GM13977 (cell line): ENCODE measurements at regions not wholly inside any gene's neighbourhood (a gene's known extent, or its start where the extent isn't known, plus 50 kb on each side); places are given as distances from the start of the nearest gene placed in this dataset.

Experiments
- DNase-seq: peaks from one replicate; pipeline ENCODE4 v3.0.0; 2012; ENCODE audit warnings: low spot score
- in situ Hi-C: fragments of 300-500 bp; cut with MboI; formaldehyde crosslinking; loops from one replicate; pipeline ENCODE4 v1.12.0; 2022; ENCODE audit warnings: low sequenced_read_pairs, low pct_unique_long_range_greater_than_20kb, mixed read lengths, inconsistent platforms; ENCODE audit not compliant: unreplicated experiment
- TF ChIP-seq, protein P1 (sequence below): IDR thresholded peaks from 2 replicates; pipeline ENCODE4 v1.5.1; 2012; ENCODE audit warnings: mild to moderate bottlenecking, control low read depth; ENCODE audit not compliant: insufficient read depth; ENCODE audit errors: extremely low read depth, missing control alignments

DNA sequence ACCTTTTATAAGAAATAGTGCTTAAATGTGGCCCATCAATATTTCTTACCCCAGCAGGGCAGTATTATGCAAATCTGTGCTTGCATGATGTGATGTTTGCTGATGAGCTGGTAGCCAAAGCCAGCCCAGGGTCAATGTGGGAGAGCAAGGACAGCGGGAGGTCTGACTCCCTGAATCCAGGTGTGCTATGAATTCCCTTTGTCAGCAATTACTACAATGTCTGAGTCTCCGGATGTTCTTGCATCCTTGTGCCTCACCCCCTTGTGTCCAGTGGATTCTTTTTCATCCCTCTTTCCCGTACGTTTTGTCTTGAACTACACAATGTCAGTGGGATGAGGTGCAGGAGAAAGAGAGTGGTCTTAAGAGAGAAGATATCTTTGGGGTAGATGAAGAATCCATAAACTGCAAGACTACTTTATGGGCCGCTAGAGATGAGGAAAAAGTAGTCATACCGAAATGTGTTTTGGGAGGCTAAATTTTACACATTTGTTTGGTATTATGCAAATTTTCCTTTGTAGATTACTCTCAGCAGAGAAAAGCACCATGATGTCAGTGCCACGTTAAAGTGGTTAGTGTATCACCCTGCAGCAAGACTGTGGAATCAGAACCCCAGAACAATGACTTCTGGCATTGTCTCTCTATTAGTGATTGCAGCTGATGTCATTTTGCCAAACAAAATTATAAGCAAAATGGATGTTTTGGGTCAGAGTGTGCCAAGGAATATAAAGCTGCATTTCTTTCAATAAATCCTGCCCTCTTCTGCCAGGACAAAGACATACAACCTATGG is 53.5 kb upstream of the TSHZ3 start:
- in situ Hi-C loops = no loop called here
- DNase-seq = no peak
- TF ChIP-seq, protein P1, sequence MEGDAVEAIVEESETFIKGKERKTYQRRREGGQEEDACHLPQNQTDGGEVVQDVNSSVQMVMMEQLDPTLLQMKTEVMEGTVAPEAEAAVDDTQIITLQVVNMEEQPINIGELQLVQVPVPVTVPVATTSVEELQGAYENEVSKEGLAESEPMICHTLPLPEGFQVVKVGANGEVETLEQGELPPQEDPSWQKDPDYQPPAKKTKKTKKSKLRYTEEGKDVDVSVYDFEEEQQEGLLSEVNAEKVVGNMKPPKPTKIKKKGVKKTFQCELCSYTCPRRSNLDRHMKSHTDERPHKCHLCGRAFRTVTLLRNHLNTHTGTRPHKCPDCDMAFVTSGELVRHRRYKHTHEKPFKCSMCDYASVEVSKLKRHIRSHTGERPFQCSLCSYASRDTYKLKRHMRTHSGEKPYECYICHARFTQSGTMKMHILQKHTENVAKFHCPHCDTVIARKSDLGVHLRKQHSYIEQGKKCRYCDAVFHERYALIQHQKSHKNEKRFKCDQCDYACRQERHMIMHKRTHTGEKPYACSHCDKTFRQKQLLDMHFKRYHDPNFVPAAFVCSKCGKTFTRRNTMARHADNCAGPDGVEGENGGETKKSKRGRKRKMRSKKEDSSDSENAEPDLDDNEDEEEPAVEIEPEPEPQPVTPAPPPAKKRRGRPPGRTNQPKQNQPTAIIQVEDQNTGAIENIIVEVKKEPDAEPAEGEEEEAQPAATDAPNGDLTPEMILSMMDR = no peak

DNA sequence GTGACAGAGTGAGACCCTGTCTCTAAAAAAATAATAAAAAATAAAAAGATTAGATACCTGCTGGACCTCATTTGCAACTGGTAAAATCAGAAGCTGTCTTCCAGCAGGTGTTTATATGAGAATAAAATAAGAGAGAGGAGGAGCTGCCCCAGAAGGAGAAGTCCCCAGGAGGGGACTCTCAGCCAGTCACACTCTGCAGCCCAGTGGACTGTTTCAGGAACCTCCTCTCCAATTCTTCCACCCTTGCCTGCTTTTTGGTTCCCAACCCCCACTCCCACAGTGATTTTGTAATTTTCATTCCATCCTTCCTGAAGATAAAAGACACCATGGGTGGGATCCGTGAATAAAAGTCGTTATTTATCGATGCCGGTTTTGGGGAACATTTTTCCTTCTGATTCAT is 56.9 kb upstream of the TSHZ3 start:
- in situ Hi-C loops = no loop called here
- DNase-seq = no peak
- TF ChIP-seq, protein P1 = no peak

DNA sequence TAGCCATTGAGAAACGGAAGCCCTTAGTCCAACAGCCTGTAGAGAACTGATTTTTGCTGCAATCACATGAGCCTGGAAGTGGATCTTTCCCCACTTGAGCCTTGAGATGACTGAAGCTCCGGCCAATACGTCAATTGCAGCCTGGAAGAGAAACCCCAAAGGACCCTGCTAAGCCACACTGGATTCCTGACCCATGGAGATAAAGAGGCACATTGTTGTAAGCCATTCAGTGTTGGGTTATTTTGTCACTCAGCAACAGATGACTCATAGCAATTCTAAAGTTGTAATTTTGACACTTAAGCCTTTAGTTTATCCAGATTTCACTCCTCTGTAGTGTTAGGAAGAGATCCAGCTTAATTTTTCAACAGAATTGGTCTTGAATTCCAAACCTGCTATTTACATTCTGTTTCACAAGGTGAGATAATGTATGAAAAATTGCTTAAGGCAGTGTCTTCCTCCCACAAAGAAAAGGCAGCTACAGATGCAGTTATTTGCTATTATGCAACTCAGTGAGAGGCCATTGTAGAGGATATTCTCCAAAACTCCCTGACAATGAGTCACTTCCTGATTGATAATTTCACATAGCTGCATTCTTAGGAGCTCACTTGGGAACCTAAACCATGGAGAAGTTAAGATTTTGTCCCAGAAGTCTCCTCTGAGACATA is 59.4 kb upstream of the TSHZ3 start:
- TF ChIP-seq, protein P1 = no peak

DNA sequence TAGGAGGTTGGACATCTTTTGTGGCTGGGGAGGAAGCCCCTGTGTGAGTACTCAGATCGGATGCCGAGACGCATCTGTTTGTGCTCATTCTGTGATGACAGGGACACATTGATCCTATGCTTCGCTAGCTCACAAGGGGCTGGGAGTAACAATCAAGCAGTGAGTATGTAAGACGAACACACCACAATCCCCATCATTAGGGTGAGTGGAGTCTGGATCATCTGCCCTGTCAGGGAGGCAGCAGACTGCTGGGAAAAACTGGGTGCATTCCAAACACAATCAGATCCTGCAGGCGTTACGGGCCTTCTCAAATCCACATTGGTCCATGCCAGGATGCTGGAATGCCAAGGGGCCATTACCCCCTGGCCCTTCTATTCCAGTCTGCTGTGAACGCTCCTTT is 64.1 kb upstream of the TSHZ3 start:
- DNase-seq = no peak
- in situ Hi-C loops = no loop called here
- TF ChIP-seq, protein P1 = no peak

More for the DNA sequence above, 59.4 kb upstream of the TSHZ3 start:
- in situ Hi-C loops = no loop called here
- no peak for DNase-seq

DNA sequence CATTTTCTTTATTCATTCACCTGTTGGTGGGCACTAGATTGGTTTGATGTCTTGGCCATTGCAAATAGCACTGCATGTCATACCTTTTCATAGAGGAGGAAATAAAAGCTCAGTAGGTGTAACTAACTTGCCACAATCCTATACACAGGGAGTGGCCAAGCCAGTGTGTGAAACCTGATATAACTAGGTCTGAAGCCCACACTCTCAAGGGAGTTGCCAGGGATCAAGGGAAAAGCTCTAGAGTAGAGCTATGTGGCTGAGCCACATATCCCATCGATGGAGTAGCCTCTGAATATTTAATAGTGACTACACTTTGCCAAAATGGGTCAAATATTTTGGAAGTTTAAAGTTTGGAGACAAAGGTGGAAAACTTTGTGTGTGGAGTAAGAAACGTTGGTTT is 66.1 kb upstream of the TSHZ3 start:
- TF ChIP-seq, protein P1 = no peak
- in situ Hi-C loops = no loop called here
- DNase-seq = no peak

DNA sequence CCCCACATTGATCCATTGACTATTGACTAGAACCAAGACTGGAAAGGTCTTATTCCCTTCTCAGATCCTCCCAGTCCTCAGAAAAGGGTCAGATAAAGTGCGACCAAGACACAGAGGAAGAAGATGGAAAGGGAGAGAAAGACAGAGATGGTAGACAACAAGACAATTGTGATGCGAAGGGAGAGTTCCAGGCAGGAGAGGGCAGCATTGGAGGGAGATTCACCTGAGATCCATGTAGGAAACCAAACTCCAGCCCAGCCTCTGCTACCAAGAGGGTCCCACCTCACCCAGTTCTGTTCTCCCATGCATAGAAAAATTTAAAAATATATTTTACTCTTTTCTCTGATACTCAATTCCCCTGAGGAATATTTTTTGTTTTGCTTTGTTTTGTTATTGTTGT is 67.3 kb upstream of the TSHZ3 start:
- in situ Hi-C loops = no loop called here
- TF ChIP-seq, protein P1 = no peak
- DNase-seq = no peak
